PFSK-1 (cell line): ENCODE measurements at regions not wholly inside any gene's neighbourhood (a gene's known extent, or its start where the extent isn't known, plus 50 kb on each side); places are given as distances from the start of the nearest gene placed in this dataset.

ENCODE experiments used
- FOXP2 ChIP-seq: optimal IDR thresholded peaks from 2 replicates; pipeline ENCODE3; 2011; ENCODE audit warnings: borderline replicate concordance, control low read depth, inconsistent platforms; ENCODE audit not compliant: insufficient read depth; ENCODE audit errors: extremely low read length, extremely low read depth
- POLR2AphosphoS5 ChIP-seq: IDR thresholded peaks from 2 replicates; pipeline ENCODE4 v1.6.1; 2012; ENCODE audit warnings: low read depth, mild to moderate bottlenecking, control low read depth, low read length, moderate library complexity
- SIN3A ChIP-seq: IDR thresholded peaks from 2 replicates; pipeline ENCODE4 v1.6.1; 2012; ENCODE audit warnings: mild to moderate bottlenecking, low read length, moderate library complexity, borderline replicate concordance; ENCODE audit not compliant: insufficient read depth
- TAF1 ChIP-seq: IDR thresholded peaks from 2 replicates; pipeline ENCODE4 v1.6.1; 2012; ENCODE audit warnings: low read length, control low read depth, borderline replicate concordance; ENCODE audit not compliant: insufficient read depth
- TF ChIP-seq, protein P1 (sequence below), 2 experiments: IDR thresholded peaks; 2 replicates each; pipeline versions ENCODE4 v1.6.1 to v1.8.0; 2011 to 2012; ENCODE audit warnings: low read depth in 2 of 2, low read length in 2 of 2, control low read depth in 1 of 2, inconsistent platforms in 1 of 2, mild to moderate bottlenecking in 1 of 2, moderate library complexity in 1 of 2; ENCODE audit not compliant: insufficient read depth in 1 of 2

DNA sequence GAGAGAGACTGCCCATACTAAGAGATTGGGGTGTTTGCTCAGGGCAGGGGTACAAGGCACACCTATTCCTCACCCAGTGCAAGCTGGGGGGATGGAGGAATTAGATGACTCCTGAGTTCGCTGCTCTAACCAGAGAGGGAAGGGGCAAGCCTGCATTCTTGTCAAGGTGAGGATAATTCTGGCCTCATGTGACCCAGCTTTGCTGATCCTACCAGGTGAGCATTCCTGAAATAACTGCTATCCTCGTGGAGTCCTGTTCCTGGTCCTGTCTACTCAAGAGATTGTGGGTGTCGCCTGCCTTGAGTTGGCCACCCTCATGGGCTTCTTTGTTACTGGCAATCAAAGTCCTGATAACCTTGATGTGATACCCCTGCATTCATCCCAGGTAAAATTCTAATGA, 206.0 kb downstream of the SPP2 start:
- TF ChIP-seq, protein P1, sequence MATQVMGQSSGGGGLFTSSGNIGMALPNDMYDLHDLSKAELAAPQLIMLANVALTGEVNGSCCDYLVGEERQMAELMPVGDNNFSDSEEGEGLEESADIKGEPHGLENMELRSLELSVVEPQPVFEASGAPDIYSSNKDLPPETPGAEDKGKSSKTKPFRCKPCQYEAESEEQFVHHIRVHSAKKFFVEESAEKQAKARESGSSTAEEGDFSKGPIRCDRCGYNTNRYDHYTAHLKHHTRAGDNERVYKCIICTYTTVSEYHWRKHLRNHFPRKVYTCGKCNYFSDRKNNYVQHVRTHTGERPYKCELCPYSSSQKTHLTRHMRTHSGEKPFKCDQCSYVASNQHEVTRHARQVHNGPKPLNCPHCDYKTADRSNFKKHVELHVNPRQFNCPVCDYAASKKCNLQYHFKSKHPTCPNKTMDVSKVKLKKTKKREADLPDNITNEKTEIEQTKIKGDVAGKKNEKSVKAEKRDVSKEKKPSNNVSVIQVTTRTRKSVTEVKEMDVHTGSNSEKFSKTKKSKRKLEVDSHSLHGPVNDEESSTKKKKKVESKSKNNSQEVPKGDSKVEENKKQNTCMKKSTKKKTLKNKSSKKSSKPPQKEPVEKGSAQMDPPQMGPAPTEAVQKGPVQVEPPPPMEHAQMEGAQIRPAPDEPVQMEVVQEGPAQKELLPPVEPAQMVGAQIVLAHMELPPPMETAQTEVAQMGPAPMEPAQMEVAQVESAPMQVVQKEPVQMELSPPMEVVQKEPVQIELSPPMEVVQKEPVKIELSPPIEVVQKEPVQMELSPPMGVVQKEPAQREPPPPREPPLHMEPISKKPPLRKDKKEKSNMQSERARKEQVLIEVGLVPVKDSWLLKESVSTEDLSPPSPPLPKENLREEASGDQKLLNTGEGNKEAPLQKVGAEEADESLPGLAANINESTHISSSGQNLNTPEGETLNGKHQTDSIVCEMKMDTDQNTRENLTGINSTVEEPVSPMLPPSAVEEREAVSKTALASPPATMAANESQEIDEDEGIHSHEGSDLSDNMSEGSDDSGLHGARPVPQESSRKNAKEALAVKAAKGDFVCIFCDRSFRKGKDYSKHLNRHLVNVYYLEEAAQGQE (IDR thresholded peaks at IDR 0.05; ENCODE audit: insufficient read depth in 1 of 2, low read depth in 2 of 2, low read length in 2 of 2), result no peak
- TF ChIP-seq TAF1, result no peak
- no peak for TF ChIP-seq POLR2AphosphoS5
- TF ChIP-seq SIN3A, result no peak
- no peak for TF ChIP-seq FOXP2
